SK-MEL-5 (cell line): ENCODE measurements at regions not wholly inside any gene's neighbourhood (a gene's known extent, or its start where the extent isn't known, plus 50 kb on each side); places are given as distances from the start of the nearest gene placed in this dataset.

Experiments
- DNase-seq: peaks from one replicate; pipeline ENCODE4 v3.0.0-alpha.2; 2016; ENCODE audit warnings: low read depth, low spot score
- in situ Hi-C: cut with HindIII; loops from 2 replicates; pipeline ENCODE4 v1.10.0; 2016; ENCODE audit warnings: low sequenced_read_pairs, high pct_unique_total_duplicates, low pct_unique_long_range_greater_than_20kb

- no peak for DNase-seq
- in situ Hi-C loops = no loop called here
Observed at GRCh38 chr3:14322667-14323295, 79.6 kb upstream of the SLC6A6 start.

DNA sequence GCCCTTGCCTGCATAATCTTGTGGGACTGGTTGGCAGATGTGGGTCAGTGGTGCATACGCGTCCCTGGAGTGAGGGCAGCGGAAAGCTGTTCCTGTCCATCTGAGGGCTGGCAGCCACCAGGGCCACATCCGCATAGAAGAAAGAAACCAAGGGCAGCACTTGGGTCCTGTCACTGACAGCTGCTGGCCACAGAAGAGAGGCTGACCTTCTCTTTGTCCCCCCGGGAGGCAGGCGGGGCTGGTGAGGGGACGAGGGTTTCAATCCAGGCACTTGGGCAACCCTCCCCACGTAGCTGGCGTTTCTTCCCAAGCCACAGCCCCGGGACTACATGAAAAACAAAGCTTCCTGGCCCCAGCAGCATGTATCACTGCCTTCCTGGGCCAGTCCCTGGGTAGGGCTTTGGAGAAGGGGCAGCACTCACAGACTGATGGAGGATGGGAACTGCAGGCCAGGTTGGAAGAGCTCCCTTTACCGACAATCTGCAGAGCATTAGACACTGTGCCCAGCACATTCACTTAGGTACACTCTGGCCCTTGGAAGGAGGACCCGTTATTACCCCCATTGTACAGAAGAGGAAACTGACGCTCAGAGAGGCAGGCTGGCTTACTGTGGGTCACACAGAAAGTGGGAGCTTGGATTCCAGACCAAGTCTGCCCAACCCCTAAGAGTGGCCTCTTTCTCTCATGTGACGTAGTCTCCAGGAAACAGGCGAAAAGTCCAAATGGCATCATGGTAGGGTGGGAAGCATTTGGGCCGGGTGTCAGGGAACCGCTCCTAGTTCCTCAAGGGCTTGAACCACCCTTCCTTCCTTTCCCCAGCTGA lies 78.8 kb upstream of the SLC6A6 start:
- DNase-seq = no peak
- in situ Hi-C loops = no loop called here

- in situ Hi-C loops = no loop called here
- DNase-seq = no peak
Observed at GRCh38 chr3:14324224-14324944, 78.0 kb upstream of the SLC6A6 start.

DNA sequence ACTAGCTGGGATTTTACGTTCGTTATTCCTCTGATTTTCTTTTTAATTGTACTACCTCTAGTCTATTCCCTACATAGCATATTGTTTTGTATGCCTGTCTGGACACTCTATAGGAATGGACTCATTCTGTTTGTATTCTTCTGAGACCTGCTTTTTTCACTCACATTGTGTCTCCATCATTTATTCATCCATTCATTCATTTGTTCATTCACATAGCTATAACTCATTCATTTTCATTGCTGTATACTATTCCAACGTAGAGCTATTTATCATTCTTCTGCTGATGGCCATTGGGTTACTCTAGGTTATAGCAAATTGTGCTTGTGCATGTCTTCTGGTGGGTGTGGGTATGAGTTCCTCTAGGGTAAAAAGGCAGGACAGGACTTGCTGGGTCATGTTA lies 74.0 kb upstream of the SLC6A6 start:
- in situ Hi-C loops = no loop called here
- DNase-seq = no peak

- DNase-seq = no peak
- in situ Hi-C loops = no loop called here
Observed at GRCh38 chr3:14329116-14329830, 73.1 kb upstream of the SLC6A6 start.

GRCh38 chr3:14329842-14330241 lies 72.6 kb upstream of the SLC6A6 start:
- DNase-seq = no peak
- in situ Hi-C loops = no loop called here

GRCh38 chr3:14330508-14330907 lies 71.9 kb upstream of the SLC6A6 start:
- no peak for DNase-seq
- in situ Hi-C loops = no loop called here

GRCh38 chr3:14331251-14331650 lies 71.2 kb upstream of the SLC6A6 start:
- in situ Hi-C loops = no loop called here
- no peak for DNase-seq

- in situ Hi-C loops = no loop called here
- DNase-seq = no peak
Observed at GRCh38 chr3:14332392-14332791, 70.0 kb upstream of the SLC6A6 start.

DNA sequence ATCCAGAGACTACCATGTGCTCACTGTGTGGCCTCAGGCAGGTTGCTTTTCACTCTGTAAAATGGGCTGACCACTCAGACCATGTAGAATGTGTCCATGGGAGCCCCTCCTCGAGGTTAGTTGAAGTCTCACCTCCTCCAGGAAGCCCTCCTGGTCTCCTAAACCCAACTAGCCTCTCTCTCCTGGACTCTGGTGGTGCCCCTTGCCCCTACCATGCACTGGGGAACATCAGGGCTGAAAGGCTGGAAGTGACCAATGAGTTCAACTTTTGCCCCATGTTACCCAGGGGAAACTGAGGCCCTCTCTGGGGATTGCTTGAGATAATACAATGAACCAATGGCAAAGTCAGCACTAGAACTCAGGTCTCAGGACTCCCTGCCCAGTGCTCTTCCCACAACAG lies 69.2 kb upstream of the SLC6A6 start:
- in situ Hi-C loops = no loop called here
- no peak for DNase-seq

- in situ Hi-C loops = no loop called here
Observed at GRCh38 chr3:14333621-14334020, 68.8 kb upstream of the SLC6A6 start.

GRCh38 chr3:14334136-14334535 lies 68.3 kb upstream of the SLC6A6 start:
- in situ Hi-C loops = no loop called here
- DNase-seq = no peak

More at GRCh38 chr3:14333621-14334020, 68.8 kb upstream of the SLC6A6 start:
- no peak for DNase-seq

GRCh38 chr3:14334936-14335335 lies 67.5 kb upstream of the SLC6A6 start:
- DNase-seq = no peak
- in situ Hi-C loops = no loop called here

DNA sequence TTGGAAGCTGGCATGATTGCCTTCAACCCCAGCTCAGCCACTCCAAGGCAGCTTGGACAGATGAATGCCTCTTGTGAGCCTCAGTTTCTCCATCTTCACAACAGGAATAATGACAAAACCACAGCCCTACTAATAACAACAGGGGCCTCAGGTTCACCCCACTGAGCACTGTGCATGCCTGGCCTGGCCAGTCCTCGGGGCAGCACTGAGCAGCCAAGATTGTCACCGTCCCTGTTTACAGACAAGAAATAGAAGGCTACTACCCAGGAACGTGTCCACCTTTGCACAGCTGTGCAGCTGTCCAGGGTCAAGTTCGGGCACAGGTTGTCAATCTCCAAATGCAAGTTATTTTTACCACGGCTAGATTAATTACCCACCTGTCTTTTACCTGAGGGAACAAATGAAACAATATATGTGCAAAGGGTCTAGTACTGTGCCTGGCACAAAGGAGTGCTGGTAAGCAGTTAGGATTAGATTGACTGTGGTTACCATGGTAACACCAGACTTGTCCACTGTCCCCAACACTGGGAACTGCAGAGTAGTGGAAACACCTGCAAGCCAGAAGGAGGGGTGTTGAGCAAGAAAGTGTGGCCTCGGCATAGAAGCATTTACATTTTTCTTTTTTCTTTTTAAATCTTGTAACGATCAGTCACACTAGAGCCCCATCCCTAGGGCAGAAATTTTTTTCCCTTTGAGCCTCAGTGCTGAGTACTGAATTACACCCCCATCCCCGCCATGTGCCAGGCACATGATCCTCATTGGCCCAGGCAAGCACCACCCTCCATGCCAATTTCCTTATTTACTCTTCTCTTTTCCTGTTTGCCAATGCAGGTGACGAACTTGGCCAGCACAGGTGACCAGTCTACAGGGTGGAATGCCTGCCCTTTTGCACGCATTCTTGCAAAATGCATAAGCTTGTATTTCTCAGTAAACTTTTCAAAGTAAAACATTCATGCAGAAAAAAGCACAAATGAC lies 66.3 kb upstream of the SLC6A6 start:
- no peak for DNase-seq
- in situ Hi-C loops = no loop called here

GRCh38 chr3:14336749-14337598 lies 65.4 kb upstream of the SLC6A6 start:
- in situ Hi-C loops = no loop called here
- DNase-seq = no peak

GRCh38 chr3:14337828-14338227 lies 64.6 kb upstream of the SLC6A6 start:
- in situ Hi-C loops = no loop called here
- DNase-seq = no peak
